ENCODE measurements at regions not wholly inside any gene's neighbourhood (a gene's known extent, or its start where the extent isn't known, plus 50 kb on each side); places are given as distances from the start of the nearest gene placed in this dataset.

DNA sequence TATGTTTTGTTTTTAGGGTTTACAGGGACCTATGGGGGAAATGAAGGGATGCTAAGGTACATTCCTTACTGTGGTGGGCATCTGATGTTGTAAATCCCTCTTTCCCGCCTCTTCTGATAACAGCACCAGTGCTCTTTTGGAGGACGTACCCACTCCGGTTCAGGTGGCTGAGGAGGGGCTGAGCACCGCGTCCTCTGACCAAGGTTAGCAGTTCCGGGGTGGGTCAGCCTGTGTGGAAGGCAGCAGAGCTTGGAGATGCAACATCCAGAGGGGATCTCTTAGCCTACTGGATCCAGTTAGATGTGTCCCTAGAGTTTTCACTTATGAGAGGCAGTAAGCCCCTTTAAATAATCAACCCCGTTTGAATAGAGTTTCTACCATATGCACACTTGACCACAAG, 135.3 kb upstream of the KCNG1 start:
- 88% methylated on average over 3 of the region's 7 CpGs; no CpG with 5 or more reads in 1 of the 2 experiments for WGBS, 2 experiments (ENCODE audit: extremely low coverage in 2 of 2, insufficient read length in 1 of 2)
- Histone ChIP-seq H3K56ac (ENCODE audit: extremely low read depth, insufficient read depth, low read length) (no peak overlapping the region), H3K14ac (replicated peaks; ENCODE audit: low read depth, low read length) (no peak overlapping the region), H4K8ac (ENCODE audit: low read depth in 2 of 2, low read length in 2 of 2) (no peak overlapping the region), H2AK5ac (ENCODE audit: low read depth, low read length) (no peak overlapping the region), H2AK9ac (replicated peaks; ENCODE audit: low read depth, low read length, poor library complexity) (no peak overlapping the region), H2BK20ac (ENCODE audit: low read depth, low read length) (no peak overlapping the region), H3K36me3 (ENCODE audit: control insufficient read depth, insufficient read depth, low read length) (no peaks in the 10 kb centered on the region), H3K27ac (ENCODE audit: insufficient read depth, low read length) (no peak overlapping the region), H3K4me3 (ENCODE audit: insufficient read depth, low read depth, low read length) (no peak overlapping the region), H3K9me3 (ENCODE audit: control insufficient read depth, insufficient read depth, low read length) (no peaks in the 10 kb centered on the region), H3K23ac (ENCODE audit: low read depth, low read length) (no peak overlapping the region), H3K18ac (ENCODE audit: low read depth, low read length) (no peak overlapping the region), H3K4me2 (ENCODE audit: low read depth, low read length) (no peak overlapping the region), H3K4ac (ENCODE audit: low read depth, low read length) (no peak overlapping the region), H4K91ac (ENCODE audit: insufficient read depth, low read depth, low read length) (no peak overlapping the region), H4K5ac (ENCODE audit: low read depth, low read length) (no peak overlapping the region), H2BK15ac (ENCODE audit: low read depth, low read length) (no peak overlapping the region), H2AFZ (replicated peaks; ENCODE audit: low read length, poor library complexity) (no peak overlapping the region), H2BK5ac (ENCODE audit: low read depth, low read length, poor library complexity, severe bottlenecking) (no peak overlapping the region), H3K79me1 (ENCODE audit: low read depth in 1 of 2, low read length in 2 of 2) (no peaks in the 10 kb centered on the region), H3K9me1 (ENCODE audit: insufficient read depth, low read length) (no peaks in the 10 kb centered on the region), H3K4me1 (ENCODE audit: control insufficient read depth, insufficient read depth, low read length) (peaks cover 5% of the 10 kb centered on the region), H2BK120ac (ENCODE audit: low read depth, low read length) (no peak overlapping the region), H3K27me3 (ENCODE audit: control insufficient read depth, insufficient read depth, low read length) (peaks cover 78% of the 10 kb centered on the region), H4K20me1 (ENCODE audit: insufficient read depth, low read length) (no peaks in the 10 kb centered on the region; the same call in 1 of the 2 replicates), H3K9ac (ENCODE audit: low read depth, low read length) (no peak overlapping the region)
- in situ Hi-C loops (cut with MboI; ENCODE audit: low sequenced_read_pairs), result no loop called here
- intact Hi-C loops (cut with micrococcal nuclease), result no loop called here
- TF ChIP-seq SMC3 (IDR thresholded peaks at IDR 0.05; ENCODE audit: low read depth, low read length) (no peak), RFX5 (IDR thresholded peaks at IDR 0.05; ENCODE audit: low read depth, low read length) (no peak), CEBPB (IDR thresholded peaks at IDR 0.05; ENCODE audit: low read depth, low read length) (no peak), RAD21 (IDR thresholded peaks at IDR 0.05; ENCODE audit: low read length) (no peak), NFE2L2 (IDR thresholded peaks at IDR 0.05; ENCODE audit: low read depth, low read length) (no peak), MAFK (IDR thresholded peaks at IDR 0.05; ENCODE audit: low read depth, low read length) (no peak), BHLHE40 (IDR thresholded peaks at IDR 0.05; ENCODE audit: low read depth, low read length) (no peak), RCOR1 (IDR thresholded peaks at IDR 0.05; ENCODE audit: insufficient replicate concordance, low read length) (no peak), MAZ (IDR thresholded peaks at IDR 0.05; ENCODE audit: borderline replicate concordance, low read depth, low read length) (no peak), CHD1 (IDR thresholded peaks at IDR 0.05; ENCODE audit: low read depth, low read length) (no peak), MXI1 (IDR thresholded peaks at IDR 0.05; ENCODE audit: borderline replicate concordance, low read depth, low read length) (no peak), POLR2A (IDR thresholded peaks at IDR 0.05; ENCODE audit: low read depth, low read length) (no peak)
- TF ChIP-seq, protein P1, sequence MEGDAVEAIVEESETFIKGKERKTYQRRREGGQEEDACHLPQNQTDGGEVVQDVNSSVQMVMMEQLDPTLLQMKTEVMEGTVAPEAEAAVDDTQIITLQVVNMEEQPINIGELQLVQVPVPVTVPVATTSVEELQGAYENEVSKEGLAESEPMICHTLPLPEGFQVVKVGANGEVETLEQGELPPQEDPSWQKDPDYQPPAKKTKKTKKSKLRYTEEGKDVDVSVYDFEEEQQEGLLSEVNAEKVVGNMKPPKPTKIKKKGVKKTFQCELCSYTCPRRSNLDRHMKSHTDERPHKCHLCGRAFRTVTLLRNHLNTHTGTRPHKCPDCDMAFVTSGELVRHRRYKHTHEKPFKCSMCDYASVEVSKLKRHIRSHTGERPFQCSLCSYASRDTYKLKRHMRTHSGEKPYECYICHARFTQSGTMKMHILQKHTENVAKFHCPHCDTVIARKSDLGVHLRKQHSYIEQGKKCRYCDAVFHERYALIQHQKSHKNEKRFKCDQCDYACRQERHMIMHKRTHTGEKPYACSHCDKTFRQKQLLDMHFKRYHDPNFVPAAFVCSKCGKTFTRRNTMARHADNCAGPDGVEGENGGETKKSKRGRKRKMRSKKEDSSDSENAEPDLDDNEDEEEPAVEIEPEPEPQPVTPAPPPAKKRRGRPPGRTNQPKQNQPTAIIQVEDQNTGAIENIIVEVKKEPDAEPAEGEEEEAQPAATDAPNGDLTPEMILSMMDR (conservative IDR thresholded peaks at IDR 0.05; ENCODE audit: low read depth, low read length), result no peak
- TF ChIP-seq, protein P2, sequence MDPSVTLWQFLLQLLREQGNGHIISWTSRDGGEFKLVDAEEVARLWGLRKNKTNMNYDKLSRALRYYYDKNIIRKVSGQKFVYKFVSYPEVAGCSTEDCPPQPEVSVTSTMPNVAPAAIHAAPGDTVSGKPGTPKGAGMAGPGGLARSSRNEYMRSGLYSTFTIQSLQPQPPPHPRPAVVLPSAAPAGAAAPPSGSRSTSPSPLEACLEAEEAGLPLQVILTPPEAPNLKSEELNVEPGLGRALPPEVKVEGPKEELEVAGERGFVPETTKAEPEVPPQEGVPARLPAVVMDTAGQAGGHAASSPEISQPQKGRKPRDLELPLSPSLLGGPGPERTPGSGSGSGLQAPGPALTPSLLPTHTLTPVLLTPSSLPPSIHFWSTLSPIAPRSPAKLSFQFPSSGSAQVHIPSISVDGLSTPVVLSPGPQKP (IDR thresholded peaks at IDR 0.05; ENCODE audit: borderline replicate concordance, low read depth, low read length), result no peak
- TF ChIP-seq, protein P3, sequence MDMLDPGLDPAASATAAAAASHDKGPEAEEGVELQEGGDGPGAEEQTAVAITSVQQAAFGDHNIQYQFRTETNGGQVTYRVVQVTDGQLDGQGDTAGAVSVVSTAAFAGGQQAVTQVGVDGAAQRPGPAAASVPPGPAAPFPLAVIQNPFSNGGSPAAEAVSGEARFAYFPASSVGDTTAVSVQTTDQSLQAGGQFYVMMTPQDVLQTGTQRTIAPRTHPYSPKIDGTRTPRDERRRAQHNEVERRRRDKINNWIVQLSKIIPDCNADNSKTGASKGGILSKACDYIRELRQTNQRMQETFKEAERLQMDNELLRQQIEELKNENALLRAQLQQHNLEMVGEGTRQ (IDR thresholded peaks at IDR 0.05; ENCODE audit: low read depth, low read length), result no peak
- no TSS peak for BruUV-seq (replicated peaks)
- no peak for DNase-seq
- ChIA-PET POLR2A (ENCODE audit: unreplicated experiment) (no interaction called here), CTCF (no interaction called here)
- no peak for ATAC-seq (ENCODE audit: low read depth)
- dilution Hi-C loops (cut with HindIII; ENCODE audit: low sequenced_read_pairs, unreplicated experiment), result no loop called here

Data from IMR-90 (cell line).